Hepatocyte (in vitro differentiated cells): ENCODE measurements at regions not wholly inside any gene's neighbourhood (a gene's known extent, or its start where the extent isn't known, plus 50 kb on each side); places are given as distances from the start of the nearest gene placed in this dataset.

Experiments
- DNase-seq: peaks from one replicate; pipeline ENCODE4 v3.0.0-alpha.2; 2016; ENCODE audit warnings: low spot score
- H2AFZ ChIP-seq: fragments of 200-600 bp; sonication (generic); 2 replicates; pipeline ENCODE4 v1.6.0; 2016; ENCODE audit warnings: antibody characterized with exemption, mild to moderate bottlenecking
- H3K27ac ChIP-seq: fragments of 200-600 bp; sonication (generic); 2 replicates; pipeline ENCODE4 v1.5.1; 2016; ENCODE audit warnings: mild to moderate bottlenecking
- H3K27me3 ChIP-seq: fragments of 200-600 bp; sonication (generic); 2 replicates; pipeline ENCODE4 v1.6.1; 2016
- H3K36me3 ChIP-seq: fragments of 200-600 bp; sonication (generic); replicated peaks from 2 replicates; pipeline ENCODE4 v1.5.1; 2016; ENCODE audit warnings: low read depth; ENCODE audit not compliant: insufficient read depth
- H3K4me1 ChIP-seq: fragments of 200-600 bp; sonication (generic); 2 replicates; pipeline ENCODE4 v1.5.1; 2016; ENCODE audit warnings: mild to moderate bottlenecking, moderate library complexity; ENCODE audit not compliant: insufficient read depth
- H3K4me2 ChIP-seq: fragments of 200-600 bp; sonication (generic); 2 replicates; pipeline ENCODE4 v1.6.0; 2016
- H3K4me3 ChIP-seq: fragments of 200-600 bp; sonication (generic); 2 replicates; pipeline ENCODE4 v1.5.1; 2016; ENCODE audit warnings: mild to moderate bottlenecking
- H3K79me2 ChIP-seq: fragments of 200-600 bp; sonication (generic); 2 replicates; pipeline ENCODE4 v1.6.0; 2017; ENCODE audit warnings: mild to moderate bottlenecking
- H3K9me2 ChIP-seq: fragments of 200-600 bp; sonication (generic); replicated peaks from 2 replicates; pipeline ENCODE4 v1.6.0; 2017; ENCODE audit warnings: mild to moderate bottlenecking; ENCODE audit not compliant: insufficient read depth
- H3K9me3 ChIP-seq: fragments of 200-600 bp; sonication (generic); 2 replicates; pipeline ENCODE4 v1.5.1; 2016; ENCODE audit warnings: low read depth, mild to moderate bottlenecking
- H4K20me1 ChIP-seq: fragments of 200-600 bp; sonication (generic); 2 replicates; pipeline ENCODE4 v1.6.0; 2016; ENCODE audit warnings: mild to moderate bottlenecking; ENCODE audit not compliant: insufficient read depth, poor library complexity, severe bottlenecking
- CTCF ChIP-seq: fragments of 200-600 bp; sonication (generic); IDR thresholded peaks from 2 replicates; pipeline ENCODE4 v1.5.1; 2016; ENCODE audit warnings: antibody characterized with exemption, mild to moderate bottlenecking; ENCODE audit not compliant: poor library complexity
- EZH2 ChIP-seq: fragments of 200-600 bp; sonication (generic); IDR thresholded peaks from 2 replicates; pipeline ENCODE4 v1.6.1; 2016; ENCODE audit warnings: antibody characterized with exemption, mild to moderate bottlenecking, borderline replicate concordance
- EZH2phosphoT487 ChIP-seq: fragments of 200-600 bp; sonication (generic); IDR thresholded peaks from one replicate; pipeline ENCODE4 v1.6.1; 2018; ENCODE audit warnings: antibody characterized with exemption, mild to moderate bottlenecking, low read depth, moderate library complexity; ENCODE audit not compliant: unreplicated experiment, severe bottlenecking
- WGBS: methylation state at CpG from one replicate; pipeline ENCODE4 v1.1.6; 2016; ENCODE audit warnings: low lambda C conversion rate; ENCODE audit errors: missing lambda C conversion rate; 5-methylcytosine and 5-hydroxymethylcytosine counted together

- no peak overlapping the region for H3K4me2 ChIP-seq
- no peak overlapping the region for H3K27ac ChIP-seq
- H3K4me3 ChIP-seq = no peak overlapping the region
- no peaks in the 10 kb centered on the region for H4K20me1 ChIP-seq
- H3K9me3 ChIP-seq = no peaks in the 10 kb centered on the region
- no peak overlapping the region for H2AFZ ChIP-seq
- DNase-seq = no peak
- no peaks in the 10 kb centered on the region for H3K36me3 ChIP-seq
- H3K9me2 ChIP-seq = no peaks in the 10 kb centered on the region
- H3K4me1 ChIP-seq = no peaks in the 10 kb centered on the region
- no peaks in the 10 kb centered on the region for H3K79me2 ChIP-seq
- TF ChIP-seq EZH2phosphoT487 = no peak
- no peak for TF ChIP-seq EZH2
- TF ChIP-seq CTCF = no peak
- 52% methylated on average over 1 of the region's 1 CpG for WGBS
- H3K27me3 ChIP-seq = no peaks in the 10 kb centered on the region
Observed at GRCh38 chr2:79383681-79384080, 129.2 kb upstream of the CTNNA2 start.

GRCh38 chr2:79375817-79376216 lies 137.0 kb upstream of the CTNNA2 start:
- TF ChIP-seq EZH2 (no peak), CTCF (no peak), EZH2phosphoT487 (no peak)
- no peaks in the 10 kb centered on the region for H3K27me3 ChIP-seq
- H3K4me2 ChIP-seq = no peak overlapping the region
- no peaks in the 10 kb centered on the region for H3K4me1 ChIP-seq
- H2AFZ ChIP-seq = no peak overlapping the region
- no peaks in the 10 kb centered on the region for H3K9me2 ChIP-seq
- H3K27ac ChIP-seq = no peak overlapping the region
- no peaks in the 10 kb centered on the region for H4K20me1 ChIP-seq
- no peaks in the 10 kb centered on the region for H3K36me3 ChIP-seq
- WGBS = 86% methylated on average over 4 of the region's 4 CpGs
- no peaks in the 10 kb centered on the region for H3K9me3 ChIP-seq
- no peaks in the 10 kb centered on the region for H3K79me2 ChIP-seq
- no peak for DNase-seq
- no peak overlapping the region for H3K4me3 ChIP-seq

- no peaks in the 10 kb centered on the region for H4K20me1 ChIP-seq
- H3K4me1 ChIP-seq = no peaks in the 10 kb centered on the region
- no peaks in the 10 kb centered on the region for H3K36me3 ChIP-seq
- no peak overlapping the region for H3K4me2 ChIP-seq
- no peak overlapping the region for H2AFZ ChIP-seq
- H3K4me3 ChIP-seq = no peak overlapping the region
- H3K9me2 ChIP-seq = no peaks in the 10 kb centered on the region
- H3K27me3 ChIP-seq = no peaks in the 10 kb centered on the region
- H3K79me2 ChIP-seq = no peaks in the 10 kb centered on the region
- no peaks in the 10 kb centered on the region for H3K9me3 ChIP-seq
- 47% methylated on average over 4 of the region's 4 CpGs for WGBS
- H3K27ac ChIP-seq = no peak overlapping the region
- TF ChIP-seq CTCF (no peak), EZH2 (no peak), EZH2phosphoT487 (no peak)
- no peak for DNase-seq
Observed at GRCh38 chr2:79373358-79374130, 139.3 kb upstream of the CTNNA2 start.
